ENCODE measurements at regions not wholly inside any gene's neighbourhood (a gene's known extent, or its start where the extent isn't known, plus 50 kb on each side); places are given as distances from the start of the nearest gene placed in this dataset.
"Not testable (repeated sequence)": the region's sequence is repeated elsewhere in the genome, so short reads cannot be mapped to it uniquely, and the experiment has no call there.

DNA sequence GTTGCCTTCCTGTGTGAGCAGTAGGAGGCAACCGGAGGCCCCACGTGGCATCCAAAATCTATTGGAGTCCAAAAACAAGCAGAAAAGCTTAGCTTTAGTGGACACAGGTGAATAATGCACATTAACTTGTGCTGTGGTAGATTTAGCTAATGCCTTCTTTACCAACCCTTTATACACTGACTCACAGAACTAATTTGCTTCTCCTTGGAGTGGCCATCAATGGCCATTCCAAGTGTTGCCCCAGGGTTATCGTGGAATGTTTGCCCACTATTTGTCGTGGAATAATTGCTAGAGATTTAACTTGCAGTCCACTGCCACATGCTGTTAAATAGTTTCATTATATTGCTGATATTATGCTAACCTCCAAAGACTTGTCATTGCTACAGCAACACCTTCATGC is 729.1 kb downstream of the STPG2 start:
- Histone ChIP-seq H4K20me1 (ENCODE audit: control insufficient read depth, insufficient read depth, low read length, poor library complexity, severe bottlenecking) (no peaks in the 10 kb centered on the region), H2AFZ (ENCODE audit: insufficient read depth, low read depth, low read length, poor library complexity, severe bottlenecking) (no peak overlapping the region), H3K4me1 (ENCODE audit: control insufficient read depth in 2 of 2, insufficient read depth in 2 of 2, low read length in 2 of 2) (no peaks in the 10 kb centered on the region), H3K4me2 (replicated peaks; ENCODE audit: low read depth, low read length, poor library complexity, severe bottlenecking) (no peak overlapping the region), H3K27ac (ENCODE audit: low read length in 2 of 2) (no peak overlapping the region), H3K79me2 (ENCODE audit: control insufficient read depth, insufficient read depth, low read length) (no peaks in the 10 kb centered on the region), H3K27me3 (replicated peaks in 1 of 4; ENCODE audit: control extremely low read depth in 1 of 4, control insufficient read depth in 3 of 4, insufficient read depth in 4 of 4, low read length in 3 of 4) (no peaks in the 10 kb centered on the region), H3K36me3 (replicated peaks in 1 of 2; ENCODE audit: control extremely low read depth in 1 of 2, control insufficient read depth in 1 of 2, extremely low read depth in 1 of 2, insufficient read depth in 2 of 2, low read length in 1 of 2) (no peaks in the 10 kb centered on the region), H3K9me3 (ENCODE audit: control extremely low read depth in 1 of 3, control insufficient read depth in 2 of 3, insufficient read depth in 1 of 3, low read length in 2 of 3) (no peaks in the 10 kb centered on the region), H3K9ac (ENCODE audit: low read length) (no peak overlapping the region), H3K4me3 (ENCODE audit: control extremely low read depth in 1 of 5, extremely low read depth in 1 of 5, insufficient read depth in 1 of 5, low read depth in 2 of 5, low read length in 4 of 5) (no peak overlapping the region)
- ChIA-PET POLR2A (no interaction called here), CTCF (no interaction called here)
- Mint-ChIP-seq H3K27ac (no peak overlapping the region), H3K4me1 (no peaks in the 10 kb centered on the region), H3K4me3 (no peak overlapping the region), H3K9me3 (ENCODE audit: insufficient read depth) (peaks cover 14% of the 10 kb centered on the region), H3K27me3 (no peaks in the 10 kb centered on the region)
- no peak for ATAC-seq (ENCODE audit: low read depth)
- DNase-seq: no peak
- intact Hi-C loops (cut with micrococcal nuclease): no loop called here
- no peak for TF ChIP-seq CTCF (IDR thresholded peaks at IDR 0.05)
- TF ChIP-seq EZH2 (IDR thresholded peaks at IDR 0.05; ENCODE audit: borderline replicate concordance, insufficient read depth, low read depth, low read length, poor library complexity, severe bottlenecking): no peak
- WGBS (ENCODE audit: insufficient coverage): 92% methylated on average over 2 of the region's 4 CpGs

- Mint-ChIP-seq H3K27ac (no peak overlapping the region), H3K4me1 (no peaks in the 10 kb centered on the region), H3K27me3 (no peaks in the 10 kb centered on the region), H3K4me3 (no peak overlapping the region), H3K9me3 (ENCODE audit: insufficient read depth) (peaks cover 2% of the 10 kb centered on the region)
- TF ChIP-seq CTCF (IDR thresholded peaks at IDR 0.05) (no peak), EZH2 (IDR thresholded peaks at IDR 0.05; ENCODE audit: borderline replicate concordance, insufficient read depth, low read depth, low read length, poor library complexity, severe bottlenecking) (no peak)
- Histone ChIP-seq H3K4me1 (ENCODE audit: control insufficient read depth in 2 of 2, insufficient read depth in 2 of 2, low read length in 2 of 2) (no peaks in the 10 kb centered on the region), H3K9ac (ENCODE audit: low read length) (no peak overlapping the region), H3K27ac (ENCODE audit: low read length in 2 of 2) (no peak overlapping the region), H3K9me3 (ENCODE audit: control extremely low read depth in 1 of 3, control insufficient read depth in 2 of 3, insufficient read depth in 1 of 3, low read length in 2 of 3) (peaks cover 0 to 5% (median 1%) of the 10 kb centered on the region in 3 donors), H3K79me2 (ENCODE audit: control insufficient read depth, insufficient read depth, low read length) (no peaks in the 10 kb centered on the region), H4K20me1 (ENCODE audit: control insufficient read depth, insufficient read depth, low read length, poor library complexity, severe bottlenecking) (no peaks in the 10 kb centered on the region), H3K27me3 (replicated peaks in 1 of 4; ENCODE audit: control extremely low read depth in 1 of 4, control insufficient read depth in 3 of 4, insufficient read depth in 4 of 4, low read length in 3 of 4) (no peaks in the 10 kb centered on the region), H3K36me3 (replicated peaks in 1 of 2; ENCODE audit: control extremely low read depth in 1 of 2, control insufficient read depth in 1 of 2, extremely low read depth in 1 of 2, insufficient read depth in 2 of 2, low read length in 1 of 2) (no peaks in the 10 kb centered on the region), H3K4me3 (ENCODE audit: control extremely low read depth in 1 of 5, extremely low read depth in 1 of 5, insufficient read depth in 1 of 5, low read depth in 2 of 5, low read length in 4 of 5) (no peak overlapping the region), H2AFZ (ENCODE audit: insufficient read depth, low read depth, low read length, poor library complexity, severe bottlenecking) (no peak overlapping the region), H3K4me2 (replicated peaks; ENCODE audit: low read depth, low read length, poor library complexity, severe bottlenecking) (no peak overlapping the region)
- DNase-seq (no peak), ATAC-seq (ENCODE audit: low read depth) (no peak)
- intact Hi-C loops (cut with micrococcal nuclease): no loop called here
- no CpG with 5 or more reads among the region's 2 CpGs for WGBS (ENCODE audit: insufficient coverage)
- POLR2A ChIA-PET: no interaction called here
- CTCF ChIA-PET: no interaction called here
These were observed 710.7 kb downstream of the STPG2 start for GRCh38 chr4:97432551-97432950.

GRCh38 chr4:97437998-97438705 is 705.1 kb downstream of the STPG2 start:
- H3K9me3 Mint-ChIP-seq (ENCODE audit: insufficient read depth); H3K27me3 Mint-ChIP-seq; H3K4me1 Mint-ChIP-seq; H3K36me3 ChIP-seq (replicated peaks in 1 of 2; ENCODE audit: control extremely low read depth in 1 of 2, control insufficient read depth in 1 of 2, extremely low read depth in 1 of 2, insufficient read depth in 2 of 2, low read length in 1 of 2); H3K79me2 ChIP-seq (ENCODE audit: control insufficient read depth, insufficient read depth, low read length); H4K20me1 ChIP-seq (ENCODE audit: control insufficient read depth, insufficient read depth, low read length, poor library complexity, severe bottlenecking); H3K4me3 ChIP-seq (ENCODE audit: control extremely low read depth in 1 of 5, extremely low read depth in 1 of 5, insufficient read depth in 1 of 5, low read depth in 2 of 5, low read length in 4 of 5); H2AFZ ChIP-seq (ENCODE audit: insufficient read depth, low read depth, low read length, poor library complexity, severe bottlenecking); H3K4me3 Mint-ChIP-seq; ATAC-seq (ENCODE audit: low read depth); H3K4me2 ChIP-seq (replicated peaks; ENCODE audit: low read depth, low read length, poor library complexity, severe bottlenecking); H3K27me3 ChIP-seq (replicated peaks in 1 of 4; ENCODE audit: control extremely low read depth in 1 of 4, control insufficient read depth in 3 of 4, insufficient read depth in 4 of 4, low read length in 3 of 4); H3K27ac ChIP-seq (ENCODE audit: low read length in 2 of 2); POLR2A ChIA-PET; H3K4me1 ChIP-seq (ENCODE audit: control insufficient read depth in 2 of 2, insufficient read depth in 2 of 2, low read length in 2 of 2); H3K27ac Mint-ChIP-seq; intact Hi-C loops (cut with micrococcal nuclease); H3K9ac ChIP-seq (ENCODE audit: low read length); DNase-seq; CTCF ChIA-PET: not testable (repeated sequence)
- whole genome bisulfite sequencing (ENCODE audit: insufficient coverage): 93% methylated on average over 20 of the region's 21 CpGs
- peaks cover 0 to 13% (median 2%) of the 10 kb centered on the region in 3 donors for H3K9me3 ChIP-seq (ENCODE audit: control extremely low read depth in 1 of 3, control insufficient read depth in 2 of 3, insufficient read depth in 1 of 3, low read length in 2 of 3)
